Stimulated activated memory B cell treated with anti-CD40 and anti-IgM and Interleukin-4, amounts not matched to agents 10 μg/mL and 1 μg/mL and 100 μg/mL, for 72 hours (primary cell): ENCODE measurements at regions not wholly inside any gene's neighbourhood (a gene's known extent, or its start where the extent isn't known, plus 50 kb on each side); places are given as distances from the start of the nearest gene placed in this dataset.
"Not testable (repeated sequence)": the region's sequence is repeated elsewhere in the genome, so short reads cannot be mapped to it uniquely, and the experiment has no call there.

Experiments
- ATAC-seq: fragments of 150-1000 bp; cut with Tn5 transposase; 2 replicates; pipeline ENCODE4 v1.10.0; 2021
- H3K27ac Mint-ChIP-seq: one replicate; pipeline ENCODE4 v1.8.0; 2022; ENCODE audit warnings: mild to moderate bottlenecking, mixed read lengths
- H3K27me3 Mint-ChIP-seq: one replicate; pipeline ENCODE4 v1.8.0; 2022; ENCODE audit warnings: mixed read lengths
- H3K36me3 Mint-ChIP-seq: one replicate; pipeline ENCODE4 v1.8.0; 2022; ENCODE audit warnings: mixed read lengths
- H3K4me1 Mint-ChIP-seq: one replicate; pipeline ENCODE4 v1.8.0; 2022; ENCODE audit warnings: mixed read lengths
- H3K4me3 Mint-ChIP-seq: one replicate; pipeline ENCODE4 v1.8.0; 2022; ENCODE audit warnings: mild to moderate bottlenecking, moderate library complexity, mixed read lengths
- H3K9me3 Mint-ChIP-seq: one replicate; pipeline ENCODE4 v1.8.0; 2022; ENCODE audit warnings: mixed read lengths

- Mint-ChIP-seq H3K36me3 (no peaks in the 10 kb centered on the region), H3K4me3 (no peak overlapping the region), H3K27ac (no peak overlapping the region), H3K27me3 (no peaks in the 10 kb centered on the region), H3K4me1 (no peaks in the 10 kb centered on the region), H3K9me3 (peaks cover 6% of the 10 kb centered on the region)
- ATAC-seq, result no peak
Measured at GRCh38 chr5:23994581-23995370, 487.4 kb downstream of the PRDM9 start.

GRCh38 chr5:23996525-23996924, 489.1 kb downstream of the PRDM9 start:
- Mint-ChIP-seq H3K4me1 (no peaks in the 10 kb centered on the region), H3K9me3 (peaks cover 6% of the 10 kb centered on the region), H3K27ac (no peak overlapping the region), H3K4me3 (no peak overlapping the region), H3K36me3 (no peaks in the 10 kb centered on the region), H3K27me3 (no peaks in the 10 kb centered on the region)
- no peak for ATAC-seq

GRCh38 chr5:24005384-24005783, 498.0 kb downstream of the PRDM9 start:
- Mint-ChIP-seq H3K27me3 (no peaks in the 10 kb centered on the region), H3K9me3 (no peaks in the 10 kb centered on the region), H3K36me3 (no peaks in the 10 kb centered on the region), H3K27ac (no peak overlapping the region), H3K4me1 (no peaks in the 10 kb centered on the region), H3K4me3 (no peak overlapping the region)
- no peak for ATAC-seq

GRCh38 chr5:24017710-24018109, 510.3 kb downstream of the PRDM9 start:
- H3K36me3 Mint-ChIP-seq, H3K27ac Mint-ChIP-seq, H3K27me3 Mint-ChIP-seq, H3K9me3 Mint-ChIP-seq, H3K4me1 Mint-ChIP-seq, ATAC-seq, H3K4me3 Mint-ChIP-seq: not testable (repeated sequence)

- Mint-ChIP-seq H3K4me3 (no peak overlapping the region), H3K36me3 (no peaks in the 10 kb centered on the region), H3K27ac (no peak overlapping the region), H3K9me3 (peaks cover 13% of the 10 kb centered on the region), H3K27me3 (no peaks in the 10 kb centered on the region), H3K4me1 (no peaks in the 10 kb centered on the region)
- ATAC-seq, result no peak
Measured at GRCh38 chr5:24026288-24026687, 518.9 kb downstream of the PRDM9 start.

GRCh38 chr5:24042688-24043087, 535.3 kb downstream of the PRDM9 start:
- no peak overlapping the region for H3K4me3 Mint-ChIP-seq
- no peaks in the 10 kb centered on the region for H3K4me1 Mint-ChIP-seq
- peaks cover 8% of the 10 kb centered on the region for H3K9me3 Mint-ChIP-seq
- H3K27me3 Mint-ChIP-seq, result no peaks in the 10 kb centered on the region
- H3K27ac Mint-ChIP-seq, result no peak overlapping the region
- no peaks in the 10 kb centered on the region for H3K36me3 Mint-ChIP-seq
- no peak for ATAC-seq

- no peaks in the 10 kb centered on the region for H3K36me3 Mint-ChIP-seq
- H3K27ac Mint-ChIP-seq, result no peak overlapping the region
- no peak overlapping the region for H3K4me3 Mint-ChIP-seq
- no peaks in the 10 kb centered on the region for H3K27me3 Mint-ChIP-seq
- peaks cover 5% of the 10 kb centered on the region for H3K9me3 Mint-ChIP-seq
- no peak for ATAC-seq
- H3K4me1 Mint-ChIP-seq, result no peaks in the 10 kb centered on the region
Measured at GRCh38 chr5:24045046-24045445, 537.6 kb downstream of the PRDM9 start.

GRCh38 chr5:24053737-24054136, 546.3 kb downstream of the PRDM9 start:
- no peak overlapping the region for H3K4me3 Mint-ChIP-seq
- H3K9me3 Mint-ChIP-seq, result no peaks in the 10 kb centered on the region
- no peak for ATAC-seq
- no peaks in the 10 kb centered on the region for H3K4me1 Mint-ChIP-seq
- H3K27me3 Mint-ChIP-seq, result no peaks in the 10 kb centered on the region
- no peak overlapping the region for H3K27ac Mint-ChIP-seq
- no peaks in the 10 kb centered on the region for H3K36me3 Mint-ChIP-seq

GRCh38 chr5:24059006-24059405, 551.6 kb downstream of the PRDM9 start:
- H3K27ac Mint-ChIP-seq, result no peak overlapping the region
- H3K36me3 Mint-ChIP-seq, result no peaks in the 10 kb centered on the region
- no peaks in the 10 kb centered on the region for H3K4me1 Mint-ChIP-seq
- H3K27me3 Mint-ChIP-seq, result no peaks in the 10 kb centered on the region
- no peak overlapping the region for H3K4me3 Mint-ChIP-seq
- no peak for ATAC-seq
- H3K9me3 Mint-ChIP-seq, result no peaks in the 10 kb centered on the region

GRCh38 chr5:24059716-24060115, 552.3 kb downstream of the PRDM9 start:
- Mint-ChIP-seq H3K36me3 (no peaks in the 10 kb centered on the region), H3K27me3 (no peaks in the 10 kb centered on the region), H3K9me3 (no peaks in the 10 kb centered on the region), H3K4me1 (no peaks in the 10 kb centered on the region), H3K27ac (no peak overlapping the region), H3K4me3 (no peak overlapping the region)
- ATAC-seq, result no peak

- H3K9me3 Mint-ChIP-seq, result peaks cover 9% of the 10 kb centered on the region
- no peaks in the 10 kb centered on the region for H3K4me1 Mint-ChIP-seq
- no peaks in the 10 kb centered on the region for H3K27me3 Mint-ChIP-seq
- H3K27ac Mint-ChIP-seq, result no peak overlapping the region
- no peak overlapping the region for H3K4me3 Mint-ChIP-seq
- no peaks in the 10 kb centered on the region for H3K36me3 Mint-ChIP-seq
- no peak for ATAC-seq
Measured at GRCh38 chr5:24065779-24066178, 558.4 kb downstream of the PRDM9 start.

GRCh38 chr5:24067208-24067607, 559.8 kb downstream of the PRDM9 start:
- H3K36me3 Mint-ChIP-seq, result no peaks in the 10 kb centered on the region
- H3K27ac Mint-ChIP-seq, result no peak overlapping the region
- no peaks in the 10 kb centered on the region for H3K4me1 Mint-ChIP-seq

GRCh38 chr5:24068524-24068923, 561.1 kb downstream of the PRDM9 start:
- no peaks in the 10 kb centered on the region for H3K36me3 Mint-ChIP-seq
- H3K4me1 Mint-ChIP-seq, result no peaks in the 10 kb centered on the region
- no peak overlapping the region for H3K4me3 Mint-ChIP-seq
- H3K9me3 Mint-ChIP-seq, result peaks cover 13% of the 10 kb centered on the region
- H3K27ac Mint-ChIP-seq, result no peak overlapping the region
- no peak for ATAC-seq
- no peaks in the 10 kb centered on the region for H3K27me3 Mint-ChIP-seq

More at GRCh38 chr5:24067208-24067607, 559.8 kb downstream of the PRDM9 start:
- no peaks in the 10 kb centered on the region for H3K27me3 Mint-ChIP-seq
- H3K9me3 Mint-ChIP-seq, result peaks cover 10% of the 10 kb centered on the region
- H3K4me3 Mint-ChIP-seq, result no peak overlapping the region
- ATAC-seq, result no peak

- H3K36me3 Mint-ChIP-seq, result no peaks in the 10 kb centered on the region
- H3K27me3 Mint-ChIP-seq, result no peaks in the 10 kb centered on the region
- H3K27ac Mint-ChIP-seq, result no peak overlapping the region
- no peaks in the 10 kb centered on the region for H3K4me1 Mint-ChIP-seq
- H3K9me3 Mint-ChIP-seq, result peaks cover 10% of the 10 kb centered on the region
- H3K4me3 Mint-ChIP-seq, result no peak overlapping the region
- ATAC-seq, result no peak
Measured at GRCh38 chr5:24073107-24073506, 565.7 kb downstream of the PRDM9 start.

GRCh38 chr5:24080046-24080445, 564.7 kb downstream of the CDH10 start:
- Mint-ChIP-seq H3K27me3 (no peaks in the 10 kb centered on the region), H3K9me3 (no peaks in the 10 kb centered on the region), H3K36me3 (no peaks in the 10 kb centered on the region), H3K4me3 (no peak overlapping the region), H3K4me1 (no peaks in the 10 kb centered on the region), H3K27ac (no peak overlapping the region)
- no peak for ATAC-seq

GRCh38 chr5:24094081-24094679, 550.6 kb downstream of the CDH10 start:
- H3K36me3 Mint-ChIP-seq, result no peaks in the 10 kb centered on the region
- no peak overlapping the region for H3K27ac Mint-ChIP-seq
- peaks cover 15% of the 10 kb centered on the region for H3K9me3 Mint-ChIP-seq
- H3K4me3 Mint-ChIP-seq, result no peak overlapping the region
- H3K4me1 Mint-ChIP-seq, result no peaks in the 10 kb centered on the region
- no peak for ATAC-seq
- no peaks in the 10 kb centered on the region for H3K27me3 Mint-ChIP-seq
